MCF 10A (cell line): ENCODE measurements at regions not wholly inside any gene's neighbourhood (a gene's known extent, or its start where the extent isn't known, plus 50 kb on each side); places are given as distances from the start of the nearest gene placed in this dataset.

Source experiments
- BruUV-seq: library from RNA; stranded (reverse); fragments of 400-500 nt; replicated peaks from 2 replicates; lab custom pipeline; 2021; lab: Mats Ljungman, UMichigan
- CTCF ChIA-PET: fragments of 300-600 bp; sonication (Branson Sonifier 250); formaldehyde crosslinking; extraction: SDS; loops from one replicate; lab custom pipeline; 2021; ENCODE audit warnings: antibody characterized with exemption, inconsistent platforms; lab: Yijun Ruan, JAX
- POLR2A ChIA-PET: fragments of 300-600, 350-650 bp; sonication (Branson Sonifier 250); formaldehyde crosslinking; extraction: SDS; loops from one replicate; lab custom pipeline; 2020; ENCODE audit warnings: antibody characterized with exemption, inconsistent platforms; lab: Yijun Ruan, JAX
- DNase-seq: peaks from one replicate; pipeline ENCODE4 v3.0.0-alpha.2; 2018; ENCODE audit not compliant: unreplicated experiment
- H3K27ac Mint-ChIP-seq: one replicate; pipeline ENCODE4 v1.8.0; 2022; ENCODE audit warnings: mild to moderate bottlenecking, low read depth, mixed read lengths; ENCODE audit not compliant: unreplicated experiment
- H3K27me3 Mint-ChIP-seq: one replicate; pipeline ENCODE4 v1.8.0; 2022; ENCODE audit warnings: mixed read lengths; ENCODE audit not compliant: insufficient read depth, unreplicated experiment
- H3K36me3 Mint-ChIP-seq: one replicate; pipeline ENCODE4 v1.8.0; 2022; ENCODE audit warnings: mild to moderate bottlenecking, moderate library complexity, mixed read lengths; ENCODE audit not compliant: insufficient read depth, unreplicated experiment
- H3K4me1 Mint-ChIP-seq: one replicate; pipeline ENCODE4 v1.8.0; 2022; ENCODE audit warnings: mixed read lengths; ENCODE audit not compliant: insufficient read depth, unreplicated experiment
- H3K4me3 Mint-ChIP-seq: one replicate; pipeline ENCODE4 v1.8.0; 2022; ENCODE audit warnings: mild to moderate bottlenecking, moderate library complexity, mixed read lengths; ENCODE audit not compliant: unreplicated experiment
- H3K9me3 Mint-ChIP-seq: one replicate; pipeline ENCODE4 v1.8.0; 2022; ENCODE audit warnings: mixed read lengths; ENCODE audit not compliant: unreplicated experiment
- CTCF ChIP-seq: fragments of 200-600 bp; IDR thresholded peaks from one replicate; pipeline ENCODE4 v1.8.0; 2022; ENCODE audit warnings: antibody characterized with exemption, mild to moderate bottlenecking; ENCODE audit not compliant: unreplicated experiment
- intact Hi-C: fragments of 100-400 bp; cut with micrococcal nuclease; formaldehyde crosslinking; loops from 2 replicates; pipeline ENCODE4 v1.14.1; 2022

DNA sequence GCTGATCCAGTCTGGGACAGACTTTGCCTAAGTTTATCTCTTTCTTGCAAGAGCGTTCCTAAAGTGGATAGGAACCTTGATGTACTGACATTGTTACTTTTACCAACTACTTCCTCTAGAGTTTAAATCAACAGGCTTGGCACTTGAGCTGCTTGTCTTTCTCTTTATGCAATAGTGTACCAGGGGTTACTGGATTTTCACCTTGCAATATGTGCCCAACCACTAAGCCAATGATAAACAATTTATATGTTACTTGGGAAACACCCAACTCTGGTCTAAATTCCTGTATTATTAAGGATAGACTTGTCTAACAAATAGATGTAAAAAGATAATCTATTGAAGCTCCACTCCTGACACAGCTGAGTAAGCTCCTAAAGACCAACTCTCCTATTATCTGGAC lies 470.2 kb downstream of the SH2D4B start:
- no peak for TF ChIP-seq CTCF
- Mint-ChIP-seq H3K4me1 (no peaks in the 10 kb centered on the region), H3K4me3 (no peak overlapping the region), H3K9me3 (no peaks in the 10 kb centered on the region), H3K36me3 (no peaks in the 10 kb centered on the region), H3K27ac (no peak overlapping the region), H3K27me3 (peaks cover 63% of the 10 kb centered on the region)
- POLR2A ChIA-PET, result interaction anchor here (0.7 kb wide), 1 partner anchor 510 kb away, joined by 3 read pairs; no protein-coding TSS in a partner anchor
- CTCF ChIA-PET, result interaction anchor here (1.2 kb wide), 1 partner anchor 11 kb away, joined by 7 read pairs; no protein-coding TSS in a partner anchor
- BruUV-seq, result no TSS peak
- no peak for DNase-seq
- intact Hi-C loops, result no loop called here

DNA sequence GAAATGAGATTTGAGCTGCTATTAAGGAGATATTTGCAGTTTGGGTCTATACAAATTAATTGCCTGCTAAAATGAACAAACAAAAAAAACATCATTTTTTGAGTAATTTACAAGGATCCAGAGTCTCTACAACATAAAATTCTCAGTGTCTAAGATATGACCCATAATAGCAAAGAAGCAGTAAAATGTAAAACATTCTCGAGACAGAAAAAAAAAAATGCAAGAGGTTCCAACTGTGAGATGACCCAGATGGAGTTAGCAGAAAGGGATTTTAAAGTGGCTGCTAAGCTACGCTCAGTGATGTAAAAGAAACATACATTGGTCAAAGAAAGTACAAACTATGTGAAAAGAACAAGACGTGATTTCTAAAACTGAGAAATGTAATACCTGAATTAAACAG lies 471.0 kb downstream of the SH2D4B start:
- no peak for TF ChIP-seq CTCF
- CTCF ChIA-PET, result interaction anchor here (0.5 to 1.2 kb wide), 6 partner anchors 10 to 387 kb away, joined by 3 to 7 read pairs (median 4); no protein-coding TSS in a partner anchor

GRCh38 chr10:81009296-81009695 lies 471.6 kb downstream of the SH2D4B start:
- intact Hi-C loops, result no loop called here
- no peak overlapping the region for H3K27ac Mint-ChIP-seq
- CTCF ChIA-PET, result interaction anchor here (0.6 to 0.7 kb wide), 5 partner anchors 10 to 387 kb away, joined by 3 to 4 read pairs (median 3); no protein-coding TSS in a partner anchor
- no TSS peak for BruUV-seq
- H3K27me3 Mint-ChIP-seq, result peaks cover 73% of the 10 kb centered on the region
- no peak for DNase-seq
- POLR2A ChIA-PET, result interaction anchor here (0.7 kb wide), 1 partner anchor 135 kb away, joined by 7 read pairs; no protein-coding TSS in a partner anchor
- no peaks in the 10 kb centered on the region for H3K9me3 Mint-ChIP-seq
- no peak for TF ChIP-seq CTCF
- no peaks in the 10 kb centered on the region for H3K36me3 Mint-ChIP-seq
- no peak overlapping the region for H3K4me3 Mint-ChIP-seq
- H3K4me1 Mint-ChIP-seq, result peaks cover 5% of the 10 kb centered on the region

More for the DNA sequence above, 471.0 kb downstream of the SH2D4B start:
- peaks cover 68% of the 10 kb centered on the region for H3K27me3 Mint-ChIP-seq
- intact Hi-C loops, result no loop called here
- H3K4me1 Mint-ChIP-seq, result peaks cover 2% of the 10 kb centered on the region
- no peak for DNase-seq
- H3K27ac Mint-ChIP-seq, result no peak overlapping the region
- no peaks in the 10 kb centered on the region for H3K36me3 Mint-ChIP-seq
- BruUV-seq, result no TSS peak
- POLR2A ChIA-PET, result interaction anchor here (0.7 kb wide), 1 partner anchor 135 kb away, joined by 7 read pairs; no protein-coding TSS in a partner anchor
- no peak overlapping the region for H3K4me3 Mint-ChIP-seq
- H3K9me3 Mint-ChIP-seq, result no peaks in the 10 kb centered on the region

- DNase-seq, result no peak
- intact Hi-C loops, result loop anchor here (10.0 kb wide), 1 partner anchor 349 kb away; no protein-coding TSS in a partner anchor
Measured at GRCh38 chr10:81013771-81014170, 476.1 kb downstream of the SH2D4B start.

More at GRCh38 chr10:81013771-81014170, 476.1 kb downstream of the SH2D4B start:
- Mint-ChIP-seq H3K27me3 (peaks cover 58% of the 10 kb centered on the region), H3K4me3 (no peak overlapping the region), H3K4me1 (peaks cover 7% of the 10 kb centered on the region), H3K27ac (no peak overlapping the region), H3K36me3 (no peaks in the 10 kb centered on the region), H3K9me3 (no peaks in the 10 kb centered on the region)
- CTCF ChIA-PET, result interaction anchor here (0.5 to 4.1 kb wide), 11 partner anchors 11 to 390 kb away, joined by 3 to 24 read pairs (median 4); no protein-coding TSS in a partner anchor
- BruUV-seq, result no TSS peak
- TF ChIP-seq CTCF, result no peak
- POLR2A ChIA-PET, result interaction anchor here (0.5 to 1.5 kb wide), 2 partner anchors 15 to 477 kb away, joined by 3 to 4 read pairs; no protein-coding TSS in a partner anchor
